ENCODE measurements at regions not wholly inside any gene's neighbourhood (a gene's known extent, or its start where the extent isn't known, plus 50 kb on each side); places are given as distances from the start of the nearest gene placed in this dataset.
A peak's percentile ranks its signal among the peaks of the same experiment; 100 is the strongest.
"Not testable (repeated sequence)": the region's sequence is repeated elsewhere in the genome, so short reads cannot be mapped to it uniquely, and the experiment has no call there.

GRCh38 chr7:106583706-106584690 is 77.0 kb downstream of the CCDC71L start:
- no peak for DNase-seq (ENCODE audit: low read depth)

GRCh38 chr7:106583100-106583499 is 77.9 kb downstream of the CCDC71L start:
- no peak for DNase-seq (ENCODE audit: low read depth)

GRCh38 chr7:106582365-106582764 is 78.6 kb downstream of the CCDC71L start:
- no peak for DNase-seq (ENCODE audit: low read depth)

- DNase-seq (ENCODE audit: low read depth): not testable (repeated sequence)
These were observed 81.9 kb downstream of the CCDC71L start for GRCh38 chr7:106579086-106579485.

- no peak for DNase-seq (ENCODE audit: low read depth)
These were observed 85.7 kb downstream of the CCDC71L start for GRCh38 chr7:106575138-106575823.

GRCh38 chr7:106573738-106574137 is 87.2 kb downstream of the CCDC71L start:
- no peak for DNase-seq (ENCODE audit: low read depth)

GRCh38 chr7:106573125-106573663 is 87.8 kb downstream of the CCDC71L start:
- no peak for DNase-seq (ENCODE audit: low read depth)

- DNase-seq (ENCODE audit: low read depth): no peak
These were observed 88.4 kb downstream of the CCDC71L start for GRCh38 chr7:106572394-106573124.

GRCh38 chr7:106571563-106571962 is 89.4 kb downstream of the CCDC71L start:
- DNase-seq (ENCODE audit: low read depth): no peak

GRCh38 chr7:106570948-106571418 is 90.0 kb downstream of the CCDC71L start:
- DNase-seq (ENCODE audit: low read depth): no peak

- no peak for DNase-seq (ENCODE audit: low read depth)
These were observed 90.8 kb downstream of the CCDC71L start for GRCh38 chr7:106570146-106570545.

- DNase-seq (ENCODE audit: low read depth): no peak
These were observed 91.4 kb downstream of the CCDC71L start for GRCh38 chr7:106569500-106569929.

GRCh38 chr7:106568680-106569499 is 92.1 kb downstream of the CCDC71L start:
- DNase-seq (ENCODE audit: low read depth): peak; percentile 54

GRCh38 chr7:106568002-106568679 is 92.8 kb downstream of the CCDC71L start:
- no peak for DNase-seq (ENCODE audit: low read depth)

GRCh38 chr7:106567204-106568001 is 93.6 kb downstream of the CCDC71L start:
- not testable (repeated sequence) for DNase-seq (ENCODE audit: low read depth)

GRCh38 chr7:106566672-106567071 is 94.3 kb downstream of the CCDC71L start:
- no peak for DNase-seq (ENCODE audit: low read depth)

- no peak for DNase-seq (ENCODE audit: low read depth)
These were observed 94.8 kb downstream of the CCDC71L start for GRCh38 chr7:106566196-106566595.

GRCh38 chr7:106565428-106565827 is 95.5 kb downstream of the CCDC71L start:
- DNase-seq (ENCODE audit: low read depth): no peak

GRCh38 chr7:106563466-106564150 is 97.3 kb downstream of the CCDC71L start:
- no peak for DNase-seq (ENCODE audit: low read depth)
